A673 (cell line): ENCODE measurements at regions not wholly inside any gene's neighbourhood (a gene's known extent, or its start where the extent isn't known, plus 50 kb on each side); places are given as distances from the start of the nearest gene placed in this dataset.

Source experiments
- BruUV-seq: library from RNA; stranded (reverse); fragments of 400-500 nt; replicated peaks from 2 replicates; lab custom pipeline; 2021; lab: Mats Ljungman, UMichigan
- CTCF ChIA-PET: fragments of 300-600 bp; sonication (Branson Sonifier 250); formaldehyde crosslinking; loops from one replicate; lab custom pipeline; 2022; ENCODE audit warnings: antibody characterized with exemption; lab: Charles Lee
- POLR2A ChIA-PET: fragments of 300-600 bp; sonication (Branson Sonifier 250); formaldehyde crosslinking; loops from one replicate; lab custom pipeline; 2022; ENCODE audit warnings: antibody characterized with exemption; ENCODE audit not compliant: low non-redundant PET; lab: Charles Lee
- DNase-seq: peaks from one replicate; pipeline ENCODE4 v3.0.0-alpha.2; 2015; ENCODE audit warnings: low spot score
- H3K27ac ChIP-seq: fragments of 200-600 bp; sonication (generic); 2 replicates; pipeline ENCODE4 v1.5.1; 2016; ENCODE audit warnings: mixed run types, low read depth, mild to moderate bottlenecking, mixed read lengths, antibody characterized with exemption, low read length; ENCODE audit not compliant: poor library complexity, severe bottlenecking
- H3K27me3 ChIP-seq: fragments of 200-600 bp; sonication (generic); replicated peaks from 2 replicates; pipeline ENCODE4 v1.6.1; 2017; ENCODE audit warnings: mixed run types, low read depth, mild to moderate bottlenecking, mixed read lengths, antibody characterized with exemption, low read length; ENCODE audit not compliant: insufficient read depth, poor library complexity
- H3K36me3 ChIP-seq: fragments of 200-600 bp; sonication (generic); 2 replicates; pipeline ENCODE4 v1.6.1; 2016; ENCODE audit warnings: mixed run types, mild to moderate bottlenecking, mixed read lengths, antibody characterized with exemption, low read length; ENCODE audit not compliant: insufficient read depth, poor library complexity, severe bottlenecking
- H3K4me1 ChIP-seq: fragments of 200-600 bp; sonication (generic); 2 replicates; pipeline ENCODE4 v1.6.1; 2017; ENCODE audit warnings: mixed run types, mild to moderate bottlenecking, mixed read lengths, antibody characterized with exemption, low read length; ENCODE audit not compliant: insufficient read depth, poor library complexity, severe bottlenecking
- H3K4me3 ChIP-seq: fragments of 200-600 bp; sonication (generic); 2 replicates; pipeline ENCODE4 v1.5.1; 2016; ENCODE audit warnings: low read depth, mixed run types, mild to moderate bottlenecking, mixed read lengths, low read length; ENCODE audit not compliant: poor library complexity, severe bottlenecking
- H3K9me3 ChIP-seq: fragments of 200-600 bp; sonication (generic); 2 replicates; pipeline ENCODE4 v1.6.1; 2016; ENCODE audit warnings: mixed run types, low read depth, mild to moderate bottlenecking, mixed read lengths, antibody characterized with exemption, low read length; ENCODE audit not compliant: poor library complexity, severe bottlenecking
- CTCF ChIP-seq: fragments of 300-800, 200-600 bp; sonication (generic); conservative IDR thresholded peaks from 2 replicates; pipeline ENCODE4 v1.5.1; 2017; ENCODE audit warnings: low read depth, mild to moderate bottlenecking, antibody characterized with exemption, low read length, moderate library complexity, mixed read lengths
- EZH2 ChIP-seq: fragments of 200-600 bp; sonication (generic); IDR thresholded peaks from 2 replicates; pipeline ENCODE4 v1.6.1; 2017; ENCODE audit warnings: borderline replicate concordance, low read depth, mild to moderate bottlenecking, mixed read lengths, antibody characterized with exemption, low read length; ENCODE audit not compliant: poor library complexity, severe bottlenecking
- intact Hi-C: fragments of 100-400 bp; cut with micrococcal nuclease; formaldehyde crosslinking; loops from one replicate; pipeline ENCODE4 v1.10.0; 2022; ENCODE audit not compliant: unreplicated experiment

DNA sequence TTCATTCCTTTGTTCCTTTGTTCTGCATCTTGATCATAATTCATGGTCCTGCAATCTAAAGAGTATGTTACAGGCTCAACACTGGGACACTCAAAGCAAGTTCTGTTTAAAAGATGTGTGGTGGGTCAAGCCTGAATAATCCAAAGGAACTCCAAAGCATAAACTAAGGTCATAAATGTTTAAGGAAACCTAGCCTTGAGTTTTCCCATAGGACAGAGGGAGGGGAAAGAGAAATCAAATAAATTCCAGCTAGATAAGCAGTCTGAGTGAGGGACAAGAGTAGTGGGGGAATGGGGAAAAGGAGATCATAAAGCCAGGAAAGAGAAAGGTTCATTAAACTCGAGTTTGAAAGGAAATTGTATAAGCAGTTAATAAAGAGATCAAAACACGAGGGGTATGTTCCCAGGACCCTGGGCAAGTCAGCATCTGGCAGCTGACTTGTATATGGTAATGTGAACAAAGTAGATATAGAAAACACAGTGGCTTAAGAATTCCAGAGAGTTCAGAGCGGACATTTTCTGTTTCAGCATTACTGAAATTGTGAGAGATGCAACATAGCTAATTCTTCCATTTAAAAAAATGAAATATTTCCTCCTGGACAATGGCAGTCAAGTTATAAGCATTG, 125.8 kb upstream of the EDNRA start:
- H3K27me3 ChIP-seq, result no peaks in the 10 kb centered on the region
- H3K36me3 ChIP-seq, result no peaks in the 10 kb centered on the region
- DNase-seq, result no peak
- CTCF ChIA-PET, result interaction anchor here (0.8 kb wide), 1 partner anchor 164 kb away, joined by 3 read pairs; no protein-coding TSS in a partner anchor
- no TSS peak for BruUV-seq
- TF ChIP-seq EZH2 (no peak), CTCF (no peak)
- H3K4me1 ChIP-seq, result peaks cover 11% of the 10 kb centered on the region
- H3K27ac ChIP-seq, result no peak overlapping the region
- no peaks in the 10 kb centered on the region for H3K9me3 ChIP-seq
- no peak overlapping the region for H3K4me3 ChIP-seq
- intact Hi-C loops, result no loop called here
- POLR2A ChIA-PET, result no interaction called here

DNA sequence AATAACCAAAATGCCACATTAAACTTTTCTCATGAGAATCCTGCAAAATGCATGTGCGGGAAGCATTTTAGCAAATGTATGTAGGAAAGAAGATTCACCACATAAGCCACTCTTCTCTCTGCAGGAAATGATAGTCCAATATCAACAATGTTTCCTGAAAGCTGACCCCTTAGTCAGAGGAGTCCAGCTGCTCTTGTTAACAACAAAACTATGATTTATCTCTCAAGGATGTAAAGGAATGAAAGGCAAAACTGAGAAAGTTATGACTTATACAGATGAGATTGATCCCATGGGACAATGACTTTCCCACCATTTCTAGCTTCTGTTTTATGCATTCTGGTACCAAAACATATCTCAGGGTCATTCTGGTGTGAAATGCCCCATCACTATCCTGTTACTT, 125.0 kb upstream of the EDNRA start:
- no peak overlapping the region for H3K27ac ChIP-seq
- H3K9me3 ChIP-seq, result no peaks in the 10 kb centered on the region
- BruUV-seq, result no TSS peak
- CTCF ChIA-PET, result interaction anchor here (0.8 kb wide), 1 partner anchor 163 kb away, joined by 3 read pairs; no protein-coding TSS in a partner anchor
- H3K36me3 ChIP-seq, result no peaks in the 10 kb centered on the region
- peaks cover 11% of the 10 kb centered on the region for H3K4me1 ChIP-seq
- H3K27me3 ChIP-seq, result no peaks in the 10 kb centered on the region
- TF ChIP-seq CTCF (no peak), EZH2 (no peak)
- intact Hi-C loops, result no loop called here
- no peak overlapping the region for H3K4me3 ChIP-seq
- peak; percentile 76 for DNase-seq
- POLR2A ChIA-PET, result no interaction called here

DNA sequence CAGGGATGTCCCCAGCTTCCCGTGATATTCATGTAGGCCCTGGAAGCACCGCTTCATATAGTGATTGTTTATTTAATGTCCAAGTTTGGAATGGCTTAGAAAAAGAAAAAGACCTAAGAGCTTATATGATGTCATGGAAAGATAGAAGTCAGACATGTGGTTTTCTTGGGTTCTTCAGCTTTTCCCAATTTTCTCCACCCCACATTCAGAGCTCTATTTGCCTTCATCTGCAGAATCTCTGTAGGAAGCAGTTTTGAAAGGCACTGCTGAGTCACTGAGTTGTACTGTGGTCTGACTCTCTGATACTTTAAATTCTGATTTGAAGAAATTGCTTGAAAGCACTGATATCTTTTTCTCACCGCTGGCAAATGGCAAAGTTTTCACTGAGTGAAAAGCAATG, 120.6 kb upstream of the EDNRA start:
- BruUV-seq, result no TSS peak
- no peaks in the 10 kb centered on the region for H3K36me3 ChIP-seq
- no peaks in the 10 kb centered on the region for H3K27me3 ChIP-seq
- DNase-seq, result peak; percentile 15
- ChIA-PET CTCF (interaction anchor here (2.5 kb wide), 1 partner anchor 159 kb away, joined by 5 read pairs; no protein-coding TSS in a partner anchor), POLR2A (no interaction called here)
- no peak overlapping the region for H3K27ac ChIP-seq
- H3K4me3 ChIP-seq, result no peak overlapping the region
- no peaks in the 10 kb centered on the region for H3K9me3 ChIP-seq
- TF ChIP-seq CTCF (no peak), EZH2 (no peak)
- H3K4me1 ChIP-seq, result peaks cover 16% of the 10 kb centered on the region
- intact Hi-C loops, result no loop called here
